ENCODE measurements at regions not wholly inside any gene's neighbourhood (a gene's known extent, or its start where the extent isn't known, plus 50 kb on each side); places are given as distances from the start of the nearest gene placed in this dataset.
"Not testable (repeated sequence)": the region's sequence is repeated elsewhere in the genome, so short reads cannot be mapped to it uniquely, and the experiment has no call there.

GRCh38 chr2:133624551-133624950, 56.3 kb upstream of the NCKAP5 start:
- no peak for DNase-seq

DNA sequence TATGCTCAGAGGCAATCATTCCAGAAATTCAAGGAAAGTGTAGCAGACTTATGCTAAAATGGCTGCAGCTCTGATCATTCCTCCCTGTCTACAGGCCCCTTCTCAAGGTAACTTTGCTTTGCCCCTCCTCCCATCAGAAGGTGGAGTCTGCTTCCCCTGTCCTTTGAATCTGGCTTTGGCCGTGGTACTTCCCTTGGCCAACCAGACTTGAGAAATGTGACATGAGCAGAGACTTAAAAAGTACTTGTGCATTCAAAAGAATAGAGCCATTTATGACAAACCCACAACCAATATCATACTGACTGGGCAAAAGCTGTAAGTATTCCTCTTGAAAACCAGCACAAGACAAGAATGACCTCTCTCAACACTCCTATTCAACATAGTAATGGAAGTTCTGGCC, 59.5 kb upstream of the NCKAP5 start:
- no peak for DNase-seq

DNA sequence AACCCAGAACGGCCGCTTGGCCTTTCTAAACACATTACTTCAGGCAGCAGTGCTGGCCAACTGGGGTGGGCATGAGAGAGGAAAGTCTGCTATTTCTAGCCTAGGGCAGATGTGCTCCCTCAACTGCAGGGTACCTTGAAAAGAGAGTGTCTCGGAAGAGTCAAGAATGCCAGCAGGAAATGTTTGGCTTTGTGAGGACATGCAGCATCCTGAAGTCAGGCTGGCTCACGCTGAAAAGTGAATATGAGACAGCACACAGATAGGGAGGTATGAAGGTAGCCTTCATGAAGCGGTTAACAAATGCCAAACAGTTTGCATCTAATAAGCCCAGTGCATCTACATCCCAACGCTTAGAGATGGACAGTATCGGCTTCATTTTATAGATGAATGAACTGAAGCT, 65.0 kb upstream of the NCKAP5 start:
- DNase-seq: no peak

DNA sequence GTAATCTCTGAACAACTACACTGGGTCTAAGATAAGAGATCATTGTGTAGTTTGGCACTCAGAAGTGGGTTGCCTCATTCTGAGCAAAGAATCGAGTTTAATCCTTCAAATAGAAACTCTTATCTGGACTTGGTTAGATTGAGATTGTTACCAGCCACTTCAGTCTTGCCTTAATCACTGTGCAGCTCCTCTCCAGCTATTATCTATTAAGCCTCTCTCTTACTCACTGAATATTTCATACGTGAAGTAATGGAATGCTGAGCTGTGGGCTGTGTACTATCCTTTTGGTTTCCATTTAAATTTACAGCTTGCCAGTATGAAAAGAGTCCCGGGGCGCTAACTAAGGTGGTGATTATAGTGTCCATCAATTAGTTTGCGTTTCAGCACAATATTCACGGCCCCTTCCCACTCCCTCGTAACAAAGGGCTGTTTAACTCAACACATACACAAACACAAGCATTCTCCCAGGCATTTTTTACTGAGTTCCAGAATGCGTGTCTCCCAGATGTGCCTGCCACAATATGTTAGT, 65.7 kb upstream of the NCKAP5 start:
- DNase-seq: no peak

DNA sequence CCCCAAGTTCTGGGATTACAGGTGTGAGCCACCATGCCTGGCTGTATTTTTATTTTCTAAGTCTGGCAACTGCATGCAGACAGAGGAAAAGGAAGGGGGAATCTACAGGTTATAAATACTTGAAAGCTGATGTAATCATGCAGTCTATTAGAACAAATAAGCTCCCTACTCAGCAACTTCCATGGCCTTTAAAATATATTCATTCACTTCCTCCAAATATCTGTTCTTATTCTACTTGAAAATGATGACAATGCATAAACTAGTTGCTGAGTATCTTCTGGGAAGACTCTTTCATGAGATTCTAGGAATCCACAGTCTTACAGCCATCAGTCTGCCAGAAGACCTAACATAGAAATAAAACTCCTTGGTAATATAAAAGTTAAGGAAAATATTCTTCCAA, 66.9 kb upstream of the NCKAP5 start:
- DNase-seq: no peak

GRCh38 chr2:133636287-133636686, 68.0 kb upstream of the NCKAP5 start:
- DNase-seq: no peak

GRCh38 chr2:133640103-133640502, 71.8 kb upstream of the NCKAP5 start:
- DNase-seq: no peak

DNA sequence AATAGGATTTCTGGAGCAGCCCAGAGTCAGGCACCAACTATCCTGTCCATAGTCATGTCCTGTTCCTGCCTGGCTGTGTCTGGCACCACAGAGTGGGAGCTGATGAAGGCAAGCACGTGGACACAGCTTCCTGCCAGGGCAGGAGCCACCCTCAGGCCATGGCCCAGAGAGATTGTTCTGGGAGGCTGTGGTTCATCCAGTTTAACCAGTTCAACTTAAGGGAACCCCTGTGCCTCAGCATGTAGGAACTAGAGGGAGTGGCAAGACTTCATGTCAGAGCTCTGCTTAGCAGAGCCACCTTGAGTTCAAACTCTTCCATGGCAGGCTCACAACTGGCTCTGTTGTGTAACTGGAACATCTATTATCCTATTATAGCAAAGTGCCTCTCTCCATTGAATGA, 73.2 kb upstream of the NCKAP5 start:
- no peak for DNase-seq

GRCh38 chr2:133641942-133642725, 73.9 kb upstream of the NCKAP5 start:
- no peak for DNase-seq

DNA sequence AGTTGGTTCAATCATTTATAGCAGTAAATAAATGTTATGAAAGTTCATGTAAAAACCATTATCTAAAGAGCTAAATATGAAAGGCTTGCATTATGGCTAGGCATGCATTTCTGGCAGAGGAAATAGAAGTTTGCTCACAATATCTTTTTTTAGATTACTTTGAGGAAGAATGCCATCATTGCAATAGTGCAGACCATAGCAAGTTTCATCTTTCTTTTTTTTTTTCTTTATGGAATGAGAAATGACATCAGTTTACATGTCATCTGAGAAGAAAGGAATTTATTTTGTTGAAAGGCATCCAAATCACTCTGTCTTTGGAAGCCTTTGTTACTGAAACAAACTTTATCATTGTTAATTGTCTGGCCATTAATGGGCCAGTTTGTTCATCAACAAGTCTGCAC, 74.5 kb upstream of the NCKAP5 start:
- DNase-seq: no peak

GRCh38 chr2:133643863-133644262, 75.6 kb upstream of the NCKAP5 start:
- DNase-seq: no peak

DNA sequence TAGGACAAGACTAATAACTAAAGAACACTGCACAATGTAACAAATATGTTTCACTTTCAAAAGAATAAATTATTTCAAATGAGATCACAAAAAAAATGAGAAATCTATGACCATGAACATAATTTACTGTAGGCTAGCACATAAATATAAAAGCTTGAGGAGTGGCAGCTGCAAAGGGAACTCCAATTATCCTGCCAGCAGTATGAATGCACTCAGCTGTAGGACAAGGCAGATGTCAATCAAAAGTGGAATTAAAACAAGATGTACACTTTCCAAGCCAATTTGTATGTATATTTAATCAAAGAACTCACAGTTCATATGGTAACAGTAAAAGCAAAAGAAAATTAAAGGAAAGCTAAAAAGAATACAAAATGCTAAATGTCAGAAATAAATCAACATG, 76.6 kb upstream of the NCKAP5 start:
- DNase-seq: no peak

- not testable (repeated sequence) for DNase-seq
Observed at GRCh38 chr2:133647386-133647785, 79.1 kb upstream of the NCKAP5 start.

DNA sequence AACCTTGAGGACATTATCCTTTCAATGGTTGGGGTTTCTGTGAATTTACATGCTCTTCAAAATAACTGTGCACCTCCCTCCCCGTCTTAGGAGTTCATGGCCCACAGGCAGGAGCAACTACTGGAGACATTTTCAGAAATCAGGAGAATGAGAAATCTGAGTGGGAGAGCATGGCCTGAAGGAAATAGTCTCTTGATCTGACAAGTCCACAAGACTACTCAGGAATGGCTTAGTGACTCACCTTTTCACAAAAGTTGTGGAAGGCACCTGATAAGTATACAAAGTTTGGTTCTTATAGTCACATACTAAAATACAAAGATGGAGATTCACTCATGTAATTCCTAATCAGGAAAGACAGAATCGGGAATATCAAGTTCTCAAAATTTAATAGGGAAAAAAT, 83.6 kb upstream of the NCKAP5 start:
- DNase-seq: no peak

DNA sequence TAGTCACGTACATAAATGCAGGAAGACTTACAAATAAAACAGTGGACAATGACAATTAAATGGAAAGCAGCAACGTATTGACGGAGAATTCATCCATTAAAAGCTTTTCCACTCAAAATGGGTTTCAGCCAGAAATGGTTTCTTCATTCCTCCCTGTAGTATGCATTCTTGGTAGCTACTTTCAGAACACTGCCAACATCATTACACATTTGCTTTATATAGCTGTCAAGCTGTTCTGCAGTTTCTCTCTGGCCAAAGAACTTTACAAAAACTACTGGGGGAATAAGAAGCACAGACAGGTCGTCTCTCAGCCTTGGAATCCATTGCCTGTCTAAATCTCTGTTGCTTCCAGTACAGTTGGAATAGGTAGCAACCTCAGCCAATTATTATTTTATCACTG, 84.1 kb upstream of the NCKAP5 start:
- no peak for DNase-seq

GRCh38 chr2:133653056-133653455, 84.8 kb upstream of the NCKAP5 start:
- no peak for DNase-seq

DNA sequence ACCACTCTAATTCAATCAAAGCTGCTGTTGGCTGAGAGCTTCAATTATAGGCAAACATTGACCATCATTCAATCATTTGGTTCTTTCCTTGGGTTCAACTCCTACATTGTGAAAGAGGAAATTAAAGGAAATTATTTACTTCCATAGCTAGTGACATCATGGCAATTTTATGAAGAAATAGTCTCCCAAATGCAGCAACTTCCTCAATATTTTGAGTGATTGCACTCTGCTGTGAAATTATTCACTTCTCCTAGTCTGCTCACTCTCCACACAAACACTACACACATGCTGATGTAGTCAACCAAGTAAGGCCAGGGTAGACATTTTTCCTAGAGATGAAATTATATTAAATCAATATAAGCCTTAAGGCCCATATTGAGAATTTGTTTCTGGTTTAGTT, 86.7 kb upstream of the NCKAP5 start:
- no peak for DNase-seq

- DNase-seq: no peak
Observed at GRCh38 chr2:133655610-133656009, 87.3 kb upstream of the NCKAP5 start.

GRCh38 chr2:133657591-133657990, 89.3 kb upstream of the NCKAP5 start:
- no peak for DNase-seq

DNA sequence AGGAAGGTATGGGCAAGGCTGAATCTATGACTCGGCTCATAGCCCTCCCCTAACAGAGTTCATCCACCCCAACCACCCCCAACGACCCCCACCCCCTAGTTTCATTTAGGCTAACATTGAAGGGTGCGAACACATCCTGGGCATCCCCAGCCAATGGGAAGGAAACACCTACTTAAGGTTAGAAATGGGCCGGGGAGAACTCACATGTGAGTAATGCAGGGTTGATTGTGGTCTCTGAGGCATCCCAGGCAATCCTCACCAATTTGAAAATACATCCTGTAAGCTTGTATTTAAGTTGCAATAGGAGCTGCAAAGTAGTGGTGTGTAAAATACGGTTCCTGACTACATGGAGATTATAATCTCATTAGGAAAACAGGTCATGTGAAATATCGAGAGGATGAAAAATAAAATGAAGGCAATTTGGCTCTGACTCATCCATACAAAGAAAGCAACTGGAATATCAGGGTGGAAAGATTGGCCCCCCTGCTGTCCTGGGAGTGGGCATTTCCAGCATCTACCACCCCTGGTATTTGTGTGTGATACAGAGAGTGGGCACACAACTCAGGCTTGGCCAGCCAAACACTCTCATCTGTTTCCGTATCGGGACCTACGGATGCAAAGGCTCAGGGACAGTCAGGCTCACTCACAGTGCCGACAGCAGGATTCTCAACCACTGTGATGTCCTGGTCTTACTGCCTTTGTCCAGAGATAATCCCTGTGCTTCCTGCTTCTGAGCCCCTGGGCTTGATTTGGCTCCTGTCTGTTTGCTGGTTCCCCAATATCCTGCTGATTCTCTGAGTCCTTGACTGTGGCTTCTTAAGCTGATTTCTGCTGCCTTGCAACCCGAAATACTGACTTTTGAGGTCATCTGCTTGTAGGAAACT, 90.0 kb upstream of the NCKAP5 start:
- no peak for DNase-seq

DNA sequence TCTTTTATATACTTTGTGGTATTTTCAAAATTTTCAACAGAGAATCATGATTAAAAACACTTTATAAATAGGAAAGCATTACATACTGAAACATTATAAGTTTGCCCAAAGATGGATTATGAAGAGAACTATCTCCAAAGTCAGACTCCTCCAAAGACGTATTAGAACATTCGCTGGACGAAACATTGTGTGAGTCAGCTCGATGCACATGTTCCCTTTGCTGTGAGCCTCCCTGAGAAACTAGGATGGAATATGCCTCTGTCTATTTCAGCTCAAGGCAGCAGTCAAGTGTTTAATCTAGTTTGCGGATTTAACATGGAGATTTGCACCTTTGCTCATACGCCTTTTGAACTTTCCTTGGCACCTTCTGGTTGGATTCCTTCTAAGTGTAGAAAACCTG, 92.2 kb upstream of the NCKAP5 start:
- DNase-seq: no peak

GRCh38 chr2:133661392-133661791, 93.1 kb upstream of the NCKAP5 start:
- no peak for DNase-seq

- DNase-seq: no peak
Observed at GRCh38 chr2:133666621-133667020, 98.4 kb upstream of the NCKAP5 start.

- DNase-seq: no peak
Observed at GRCh38 chr2:133667085-133667484, 98.8 kb upstream of the NCKAP5 start.

Measured in NCI-H1048 (cell line).